Mucosa of descending colon (tissue), 3 donors: ENCODE measurements at regions not wholly inside any gene's neighbourhood (a gene's known extent, or its start where the extent isn't known, plus 50 kb on each side); places are given as distances from the start of the nearest gene placed in this dataset.

Experiments
- ATAC-seq: fragments of 200-7000 bp; cut with Tn5 transposase; one replicate; pipeline ENCODE4 v1.9.1; 2020; ENCODE audit warnings: mild to moderate bottlenecking, moderate library complexity
- DNase-seq, 3 donors: peaks; one replicate each; pipeline ENCODE4 v3.0.0-alpha.2; 2020
- H3K36me3 ChIP-seq: fragments of 200-600 bp; one replicate; pipeline ENCODE4 v1.8.0; 2021; ENCODE audit warnings: low read depth, mild to moderate bottlenecking
- H3K4me1 ChIP-seq: fragments of 200-600 bp; one replicate; pipeline ENCODE4 v1.8.0; 2021; ENCODE audit warnings: low read depth, mild to moderate bottlenecking
- H3K4me3 ChIP-seq: fragments of 200-600 bp; one replicate; pipeline ENCODE4 v1.8.0; 2021; ENCODE audit warnings: mild to moderate bottlenecking
- H3K9me3 ChIP-seq: fragments of 200-600 bp; one replicate; pipeline ENCODE4 v1.8.0; 2021; ENCODE audit warnings: mild to moderate bottlenecking
- CTCF ChIP-seq: fragments of 200-600 bp; IDR thresholded peaks from one replicate; pipeline ENCODE4 v1.8.0; 2022; ENCODE audit warnings: antibody characterized with exemption, mild to moderate bottlenecking
- intact Hi-C, 2 donors: fragments of 100-400 bp; cut with DNase I in 1 of 2; cut with micrococcal nuclease in 1 of 2; formaldehyde crosslinking; loops; one replicate each; pipeline versions ENCODE4 v1.11.0 to v1.11.1; 2022; cut with DNase I, micrococcal nuclease
- donor health status: DM: no; HTN: no; CAD: no; lungs with moderate emphysema.
- donor health status: DM: no; HTN: no; CAD: no.
- donor health status: DM: no; HTN: yes; CAD: no.

DNA sequence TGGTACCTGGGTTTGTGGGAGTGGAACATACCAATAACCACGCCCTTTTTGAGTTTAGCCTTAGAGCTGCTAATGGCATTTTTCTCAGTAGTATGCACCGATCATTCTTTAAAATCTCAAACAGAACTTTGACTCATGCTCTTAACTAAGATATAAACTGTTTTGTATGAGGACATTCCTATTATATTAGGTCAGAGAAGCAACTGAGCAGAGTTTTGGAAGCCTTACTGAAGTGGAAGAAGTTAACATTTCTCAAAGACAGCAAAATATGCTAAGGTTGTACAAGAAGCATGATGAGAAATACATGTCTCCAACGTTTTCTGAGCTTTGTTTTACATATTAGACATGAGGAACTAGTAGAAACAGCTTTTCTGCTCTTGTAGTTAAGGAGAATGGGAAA is 819.2 kb downstream of the FSCB start:
- no peak for DNase-seq
- TF ChIP-seq CTCF = no peak
- H3K36me3 ChIP-seq = no peaks in the 10 kb centered on the region
- ATAC-seq = no peak
- H3K4me1 ChIP-seq = no peaks in the 10 kb centered on the region
- intact Hi-C loops = no loop called here
- no peaks in the 10 kb centered on the region for H3K9me3 ChIP-seq
- H3K4me3 ChIP-seq = no peak overlapping the region

GRCh38 chr14:43677581-43677980 is 829.5 kb downstream of the FSCB start:
- TF ChIP-seq CTCF = no peak
- no peak overlapping the region for H3K4me3 ChIP-seq
- intact Hi-C loops = no loop called here
- no peaks in the 10 kb centered on the region for H3K4me1 ChIP-seq
- no peak for ATAC-seq
- no peaks in the 10 kb centered on the region for H3K36me3 ChIP-seq
- H3K9me3 ChIP-seq = no peaks in the 10 kb centered on the region
- no peak for DNase-seq

GRCh38 chr14:43674273-43674672 is 832.8 kb downstream of the FSCB start:
- H3K36me3 ChIP-seq = no peaks in the 10 kb centered on the region
- no peak overlapping the region for H3K4me3 ChIP-seq
- intact Hi-C loops = no loop called here
- no peaks in the 10 kb centered on the region for H3K9me3 ChIP-seq
- DNase-seq = no peak
- TF ChIP-seq CTCF = no peak
- no peaks in the 10 kb centered on the region for H3K4me1 ChIP-seq
- ATAC-seq = no peak

DNA sequence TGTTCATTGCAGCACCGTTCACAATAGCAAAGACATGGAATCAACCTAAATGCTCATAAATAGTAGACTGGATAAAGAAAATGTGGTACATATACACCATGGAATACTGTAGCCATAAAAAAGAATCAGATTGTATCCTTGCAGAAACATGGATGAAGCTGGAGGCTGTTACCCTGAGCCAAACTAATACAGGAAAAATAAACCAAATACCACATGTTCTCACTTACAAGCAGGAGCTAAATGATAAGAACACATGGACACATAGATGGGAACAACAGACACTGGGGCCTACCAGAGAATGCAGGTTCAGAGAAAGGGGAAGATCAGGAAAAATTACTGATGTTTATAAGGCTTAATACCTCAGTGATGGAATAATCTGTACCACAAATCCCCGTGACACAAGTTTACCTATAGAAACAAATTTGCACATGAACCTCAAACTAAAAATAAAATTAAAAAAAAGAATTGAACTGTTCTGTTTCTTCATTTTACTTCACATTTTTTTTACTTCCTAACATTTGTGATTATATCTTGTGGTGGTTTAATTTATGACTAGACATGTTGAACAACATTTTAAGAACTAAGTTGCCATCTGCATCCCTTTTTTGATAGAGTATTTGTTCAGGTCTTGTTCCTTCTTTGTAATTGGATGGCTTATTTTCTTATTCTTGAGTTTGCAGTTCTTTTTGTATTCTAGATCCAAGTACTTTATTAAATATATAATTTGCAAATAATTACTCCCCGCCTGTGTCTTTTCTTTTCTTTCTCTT is 835.2 kb downstream of the FSCB start:
- ATAC-seq = no peak
- intact Hi-C loops = no loop called here

DNA sequence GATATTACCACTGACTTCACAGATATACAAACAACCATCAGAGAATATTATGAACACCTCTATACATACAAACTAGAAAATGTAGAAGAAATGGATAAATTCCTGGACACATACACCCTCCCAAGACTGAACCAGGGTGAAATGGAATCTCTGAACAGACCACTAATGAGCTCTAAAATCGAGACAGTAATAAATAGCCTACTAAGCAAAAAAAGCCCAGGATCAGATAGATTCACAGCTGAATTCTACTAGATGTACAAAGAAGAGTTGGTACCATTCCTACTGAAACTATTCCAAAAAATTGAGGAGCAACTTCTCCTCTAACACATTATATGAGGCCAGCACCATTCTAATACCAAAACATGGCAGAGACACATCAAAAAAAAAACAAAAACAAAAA is 837.7 kb downstream of the FSCB start:
- no peak for TF ChIP-seq CTCF
- Histone ChIP-seq H3K36me3 (no peaks in the 10 kb centered on the region), H3K4me1 (no peaks in the 10 kb centered on the region), H3K4me3 (no peak overlapping the region), H3K9me3 (no peaks in the 10 kb centered on the region)
- DNase-seq = no peak
- ATAC-seq = no peak
- intact Hi-C loops = no loop called here

More for the DNA sequence above, 835.2 kb downstream of the FSCB start:
- no peak for DNase-seq
- TF ChIP-seq CTCF = no peak
- H3K4me3 ChIP-seq = no peak overlapping the region
- H3K36me3 ChIP-seq = no peaks in the 10 kb centered on the region
- H3K9me3 ChIP-seq = no peaks in the 10 kb centered on the region
- H3K4me1 ChIP-seq = no peaks in the 10 kb centered on the region
